Osteocyte (in vitro differentiated cells): ENCODE measurements at regions not wholly inside any gene's neighbourhood (a gene's known extent, or its start where the extent isn't known, plus 50 kb on each side); places are given as distances from the start of the nearest gene placed in this dataset.

Source experiments
- DNase-seq: peaks from one replicate; pipeline ENCODE4 v3.0.0; 2021; ENCODE audit warnings: mixed read lengths; ENCODE audit not compliant: unreplicated experiment; ENCODE audit errors: extremely low spot score
- H3K27ac Mint-ChIP-seq: one replicate; pipeline ENCODE4 v1.8.0; 2021; ENCODE audit warnings: mild to moderate bottlenecking, mixed read lengths; ENCODE audit not compliant: unreplicated experiment
- H3K27me3 Mint-ChIP-seq: one replicate; pipeline ENCODE4 v1.8.0; 2021; ENCODE audit warnings: mixed read lengths; ENCODE audit not compliant: unreplicated experiment
- H3K36me3 Mint-ChIP-seq: one replicate; pipeline ENCODE4 v1.8.0; 2021; ENCODE audit warnings: mixed read lengths; ENCODE audit not compliant: unreplicated experiment
- H3K4me1 Mint-ChIP-seq: one replicate; pipeline ENCODE4 v1.8.0; 2021; ENCODE audit warnings: mixed read lengths; ENCODE audit not compliant: unreplicated experiment
- H3K4me3 Mint-ChIP-seq: one replicate; pipeline ENCODE4 v1.8.0; 2021; ENCODE audit warnings: mild to moderate bottlenecking, moderate library complexity, mixed read lengths; ENCODE audit not compliant: unreplicated experiment
- H3K9me3 Mint-ChIP-seq: one replicate; pipeline ENCODE4 v1.8.0; 2021; ENCODE audit warnings: mixed read lengths; ENCODE audit not compliant: unreplicated experiment
- CTCF ChIP-seq: fragments of 200-600 bp; sonication (generic); IDR thresholded peaks from 2 replicates; pipeline ENCODE4 v1.5.0; 2021; ENCODE audit warnings: antibody characterized with exemption, mild to moderate bottlenecking, moderate library complexity

- no peak for TF ChIP-seq CTCF
- Mint-ChIP-seq H3K9me3 (no peaks in the 10 kb centered on the region), H3K27ac (no peak overlapping the region), H3K27me3 (no peaks in the 10 kb centered on the region), H3K36me3 (no peaks in the 10 kb centered on the region), H3K4me1 (peaks cover 19% of the 10 kb centered on the region), H3K4me3 (no peak overlapping the region)
- DNase-seq, result no peak
Observed at GRCh38 chr3:147733217-147733616, 324.1 kb downstream of the ZIC1 start.

- peaks cover 3% of the 10 kb centered on the region for H3K9me3 Mint-ChIP-seq
- H3K4me1 Mint-ChIP-seq, result peaks cover 11% of the 10 kb centered on the region
- no peaks in the 10 kb centered on the region for H3K36me3 Mint-ChIP-seq
- H3K27ac Mint-ChIP-seq, result no peak overlapping the region
- DNase-seq, result no peak
- H3K27me3 Mint-ChIP-seq, result no peaks in the 10 kb centered on the region
- no peak for TF ChIP-seq CTCF
- no peak overlapping the region for H3K4me3 Mint-ChIP-seq
Observed at GRCh38 chr3:147735616-147736015, 326.5 kb downstream of the ZIC1 start.

GRCh38 chr3:147736226-147736625, 327.1 kb downstream of the ZIC1 start:
- TF ChIP-seq CTCF, result no peak
- no peaks in the 10 kb centered on the region for H3K27me3 Mint-ChIP-seq
- peaks cover 11% of the 10 kb centered on the region for H3K4me1 Mint-ChIP-seq
- DNase-seq, result no peak
- no peak overlapping the region for H3K4me3 Mint-ChIP-seq
- no peak overlapping the region for H3K27ac Mint-ChIP-seq
- peaks cover 3% of the 10 kb centered on the region for H3K9me3 Mint-ChIP-seq
- no peaks in the 10 kb centered on the region for H3K36me3 Mint-ChIP-seq

GRCh38 chr3:147737376-147737775, 328.2 kb downstream of the ZIC1 start:
- no peak for DNase-seq
- peaks cover 11% of the 10 kb centered on the region for H3K4me1 Mint-ChIP-seq
- H3K27ac Mint-ChIP-seq, result peak overlapping the region; percentile 52
- peaks cover 6% of the 10 kb centered on the region for H3K9me3 Mint-ChIP-seq
- no peaks in the 10 kb centered on the region for H3K36me3 Mint-ChIP-seq
- no peak overlapping the region for H3K4me3 Mint-ChIP-seq
- TF ChIP-seq CTCF, result no peak
- H3K27me3 Mint-ChIP-seq, result no peaks in the 10 kb centered on the region

GRCh38 chr3:147740928-147741327, 331.8 kb downstream of the ZIC1 start:
- DNase-seq, result no peak
- Mint-ChIP-seq H3K36me3 (no peaks in the 10 kb centered on the region), H3K9me3 (peaks cover 6% of the 10 kb centered on the region), H3K27me3 (no peaks in the 10 kb centered on the region), H3K4me1 (peaks cover 11% of the 10 kb centered on the region), H3K27ac (no peak overlapping the region), H3K4me3 (no peak overlapping the region)
- no peak for TF ChIP-seq CTCF
